GM12878 (cell line): ENCODE measurements at regions not wholly inside any gene's neighbourhood (a gene's known extent, or its start where the extent isn't known, plus 50 kb on each side); places are given as distances from the start of the nearest gene placed in this dataset.

ENCODE experiments used
- CEBPB ChIP-seq, 2 experiments: fragments of 150-350 bp in 1 of 2; IDR thresholded peaks; 2 replicates each; pipeline ENCODE4 v1.6.1; 2012 to 2014; ENCODE audit warnings: low read depth in 2 of 2, low read length in 2 of 2, borderline replicate concordance in 1 of 2, inconsistent platforms in 1 of 2
- CTCF ChIP-seq, 3 experiments: IDR thresholded peaks in 2 of 3; conservative IDR thresholded peaks in 1 of 3; 2 replicates each; pipeline ENCODE4 v1.5.1; 2011; ENCODE audit warnings: low read depth in 3 of 3, low read length in 3 of 3, mild to moderate bottlenecking in 3 of 3, control low read depth in 2 of 3, moderate library complexity in 2 of 3, inconsistent platforms in 1 of 3, mixed read lengths in 1 of 3; ENCODE audit not compliant: control insufficient read depth in 2 of 3, insufficient read depth in 1 of 3; ENCODE audit errors: extremely low read depth in 1 of 3
- EGR1 ChIP-seq, 2 experiments: IDR thresholded peaks; 1 replicate in 1 of 2; 2 replicates in 1 of 2; pipeline ENCODE4 v1.6.1; 2011 to 2012; ENCODE audit warnings: low read depth in 2 of 2, low read length in 2 of 2, borderline replicate concordance in 1 of 2, mild to moderate bottlenecking in 1 of 2, moderate library complexity in 1 of 2
- KDM1A ChIP-seq: fragments of 200-600 bp; sonication (generic); IDR thresholded peaks from 2 replicates; pipeline ENCODE4 v1.6.1; 2016; ENCODE audit warnings: borderline replicate concordance
- POLR2AphosphoS2 ChIP-seq: IDR thresholded peaks from 2 replicates; pipeline ENCODE4 v1.6.1; 2011; ENCODE audit warnings: low read depth, mild to moderate bottlenecking, low read length, improper control_type of control experiment, moderate library complexity
- ZNF217 ChIP-seq: fragments of 450-650 bp; IDR thresholded peaks from 2 replicates; pipeline ENCODE4 v1.6.1; 2017; ENCODE audit warnings: antibody characterized with exemption, mild to moderate bottlenecking
- ZNF24 ChIP-seq: fragments of 450-650 bp; IDR thresholded peaks from 2 replicates; pipeline ENCODE4 v1.6.1; 2017; ENCODE audit warnings: antibody characterized with exemption, mild to moderate bottlenecking

- TF ChIP-seq CTCF (IDR thresholded peaks at IDR 0.05 in 2 of 3, conservative IDR thresholded peaks at IDR 0.05 in 1 of 3; ENCODE audit: control insufficient read depth in 2 of 3, extremely low read depth in 1 of 3, insufficient read depth in 1 of 3, low read depth in 3 of 3, low read length in 3 of 3), result no peak
- TF ChIP-seq ZNF24, result no peak
- no peak for TF ChIP-seq KDM1A
- TF ChIP-seq CEBPB (IDR thresholded peaks at IDR 0.05; ENCODE audit: borderline replicate concordance in 1 of 2, low read depth in 2 of 2, low read length in 2 of 2), result no peak
- TF ChIP-seq POLR2AphosphoS2, result no peak
- no peak for TF ChIP-seq ZNF217
- TF ChIP-seq EGR1 (IDR thresholded peaks at IDR 0.05; ENCODE audit: borderline replicate concordance in 1 of 2, low read depth in 2 of 2, low read length in 2 of 2), result no peak
Observed at GRCh38 chr20:22504829-22505377, 79.5 kb downstream of the FOXA2 start.
